Smooth muscle cell (in vitro differentiated cells): ENCODE measurements at regions not wholly inside any gene's neighbourhood (a gene's known extent, or its start where the extent isn't known, plus 50 kb on each side); places are given as distances from the start of the nearest gene placed in this dataset.

ENCODE experiments used
- DNase-seq: peaks from one replicate; lab custom pipeline; 2025; ENCODE audit not compliant: unreplicated experiment; lab: John Stamatoyannopoulos, UW
- H2AFZ ChIP-seq: fragments of 200-600 bp; sonication (generic); 2 replicates; pipeline ENCODE4 v1.6.0; 2016; ENCODE audit warnings: antibody characterized with exemption, low read depth, mild to moderate bottlenecking
- H3F3A ChIP-seq: fragments of 200-600 bp; sonication (generic); 2 replicates; pipeline ENCODE4 v1.6.0; 2017; ENCODE audit warnings: antibody characterized with exemption, low read depth
- H3K27ac ChIP-seq: fragments of 200-600 bp; sonication (generic); 2 replicates; pipeline ENCODE4 v1.5.1; 2016; ENCODE audit warnings: low read depth, mild to moderate bottlenecking
- H3K27me3 ChIP-seq: fragments of 200-600 bp; sonication (generic); 2 replicates; pipeline ENCODE4 v1.6.1; 2016; ENCODE audit warnings: low read depth, mild to moderate bottlenecking
- H3K36me3 ChIP-seq: fragments of 200-600 bp; sonication (generic); 2 replicates; pipeline ENCODE4 v1.5.1; 2016; ENCODE audit warnings: low read depth
- H3K4me1 ChIP-seq: fragments of 200-600 bp; sonication (generic); 2 replicates; pipeline ENCODE4 v1.5.1; 2016; ENCODE audit warnings: low read depth
- H3K4me2 ChIP-seq: fragments of 200-600 bp; sonication (generic); 2 replicates; pipeline ENCODE4 v1.6.0; 2016; ENCODE audit warnings: mild to moderate bottlenecking
- H3K4me3 ChIP-seq: fragments of 200-600 bp; sonication (generic); 2 replicates; pipeline ENCODE4 v1.5.1; 2016; ENCODE audit warnings: mild to moderate bottlenecking
- H3K79me2 ChIP-seq: fragments of 200-600 bp; sonication (generic); 2 replicates; pipeline ENCODE4 v1.6.0; 2016; ENCODE audit warnings: low read depth, mild to moderate bottlenecking
- H3K9ac ChIP-seq: fragments of 200-600 bp; sonication (generic); 2 replicates; pipeline ENCODE4 v1.6.0; 2016; ENCODE audit warnings: low read depth
- H3K9me3 ChIP-seq: fragments of 200-600 bp; sonication (generic); replicated peaks from 2 replicates; pipeline ENCODE4 v1.5.1; 2016; ENCODE audit warnings: low read depth
- H4K20me1 ChIP-seq: fragments of 200-600 bp; sonication (generic); 2 replicates; pipeline ENCODE4 v1.6.0; 2016; ENCODE audit warnings: low read depth
- CTCF ChIP-seq: fragments of 200-600 bp; sonication (generic); IDR thresholded peaks from 2 replicates; pipeline ENCODE4 v1.5.1; 2017; ENCODE audit warnings: borderline replicate concordance, mild to moderate bottlenecking, antibody characterized with exemption; ENCODE audit not compliant: insufficient read depth, poor library complexity, severe bottlenecking
- WGBS: methylation state at CpG from one replicate; pipeline ENCODE4 v1.1.7; 2016; ENCODE audit warnings: low lambda C conversion rate; 5-methylcytosine and 5-hydroxymethylcytosine counted together

DNA sequence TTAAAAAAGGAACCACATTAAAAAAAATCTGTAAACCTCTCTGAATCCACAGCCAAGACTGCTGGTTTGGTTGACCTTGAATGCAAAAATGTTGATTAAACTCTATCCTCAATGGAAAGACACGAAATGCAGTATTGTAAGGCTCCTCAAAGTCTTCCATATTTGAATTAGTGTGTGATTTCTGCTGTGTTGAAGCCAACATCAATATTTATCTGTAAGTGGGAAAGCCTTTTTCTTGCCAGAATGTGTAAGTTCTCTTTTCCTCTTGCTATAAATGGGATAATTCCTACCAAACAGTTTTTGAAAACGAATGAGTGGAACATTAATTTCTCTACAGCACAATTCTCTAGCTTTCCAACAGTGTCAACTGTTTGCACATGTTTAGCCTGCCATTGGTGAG is 422.1 kb upstream of the TNC start:
- H3K4me1 ChIP-seq = no peaks in the 10 kb centered on the region
- H3K27ac ChIP-seq = no peak overlapping the region
- H3K9ac ChIP-seq = no peak overlapping the region
- no peak for TF ChIP-seq CTCF
- no peak overlapping the region for H2AFZ ChIP-seq
- no peaks in the 10 kb centered on the region for H3F3A ChIP-seq
- no peaks in the 10 kb centered on the region for H3K36me3 ChIP-seq
- H3K9me3 ChIP-seq = no peaks in the 10 kb centered on the region
- H3K4me3 ChIP-seq = no peak overlapping the region
- no peaks in the 10 kb centered on the region for H3K27me3 ChIP-seq
- DNase-seq = no peak
- no peak overlapping the region for H3K4me2 ChIP-seq
- H4K20me1 ChIP-seq = no peaks in the 10 kb centered on the region
- WGBS = 95% methylated on average over 2 of the region's 2 CpGs
- no peaks in the 10 kb centered on the region for H3K79me2 ChIP-seq

DNA sequence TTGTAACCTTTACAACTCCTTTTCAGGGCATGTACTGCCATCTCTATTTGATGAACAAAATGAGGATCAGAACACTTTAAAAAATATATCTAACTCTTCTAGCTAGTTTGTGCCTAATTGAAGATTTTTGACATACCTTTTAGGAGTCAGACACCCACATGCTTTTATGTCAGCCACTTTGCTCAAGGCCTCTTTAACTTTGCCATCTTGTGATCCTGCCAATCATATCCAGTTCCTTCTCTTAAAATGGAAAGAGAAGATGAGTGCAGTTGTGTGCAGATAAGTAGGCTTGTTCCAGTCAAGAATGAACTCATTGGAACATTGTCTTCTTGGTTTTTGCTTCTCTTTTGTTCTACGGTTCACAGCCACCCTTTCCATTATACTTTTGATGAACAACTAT is 425.6 kb upstream of the TNC start:
- Histone ChIP-seq H3K27ac (no peak overlapping the region), H3K79me2 (no peaks in the 10 kb centered on the region), H3K4me3 (no peak overlapping the region), H2AFZ (no peak overlapping the region), H3K9me3 (no peaks in the 10 kb centered on the region), H3K9ac (no peak overlapping the region), H3F3A (no peaks in the 10 kb centered on the region), H4K20me1 (no peaks in the 10 kb centered on the region), H3K27me3 (no peaks in the 10 kb centered on the region), H3K4me2 (no peak overlapping the region), H3K4me1 (peaks cover 1% of the 10 kb centered on the region), H3K36me3 (no peaks in the 10 kb centered on the region)
- TF ChIP-seq CTCF = no peak
- DNase-seq = no peak
- 91% methylated on average over 1 of the region's 1 CpG for WGBS

- DNase-seq = no peak
- no peaks in the 10 kb centered on the region for H3K27me3 ChIP-seq
- no peak overlapping the region for H2AFZ ChIP-seq
- no peak for TF ChIP-seq CTCF
- no peaks in the 10 kb centered on the region for H4K20me1 ChIP-seq
- H3K36me3 ChIP-seq = no peaks in the 10 kb centered on the region
- H3K4me2 ChIP-seq = peak overlapping the region; percentile 59
- no peaks in the 10 kb centered on the region for H3K9me3 ChIP-seq
- H3K79me2 ChIP-seq = no peaks in the 10 kb centered on the region
- H3K9ac ChIP-seq = no peak overlapping the region
- peaks cover 11% of the 10 kb centered on the region for H3K4me1 ChIP-seq
- peak overlapping the region; percentile 24 for H3K27ac ChIP-seq
- no peak overlapping the region for H3K4me3 ChIP-seq
- no peaks in the 10 kb centered on the region for H3F3A ChIP-seq
- WGBS = 50% methylated on average over 2 of the region's 2 CpGs
These were observed 430.8 kb upstream of the TNC start for GRCh38 chr9:115548609-115549260.

DNA sequence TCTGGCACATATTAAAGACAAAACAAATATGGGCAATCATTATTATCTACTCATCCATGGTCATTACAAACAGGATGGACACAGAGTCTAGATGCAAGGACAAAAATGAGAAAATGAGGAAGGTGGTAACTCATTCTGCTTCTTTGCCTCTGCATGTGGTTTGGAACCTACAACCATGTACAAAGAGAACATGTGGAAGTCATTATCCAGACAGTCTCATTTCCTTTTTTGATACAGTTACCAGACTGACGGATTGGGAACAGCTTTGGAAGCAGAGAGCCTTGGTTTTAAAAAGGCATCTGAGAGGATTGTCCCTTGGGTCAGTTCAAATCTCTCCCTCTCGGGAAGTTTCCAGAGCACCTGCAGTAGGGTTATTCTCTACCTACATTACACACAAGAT is 433.4 kb upstream of the TNC start:
- Histone ChIP-seq H3K79me2 (no peaks in the 10 kb centered on the region), H3K4me2 (no peak overlapping the region), H4K20me1 (no peaks in the 10 kb centered on the region), H3K9me3 (peaks cover 3% of the 10 kb centered on the region), H3F3A (no peaks in the 10 kb centered on the region), H3K9ac (no peak overlapping the region), H3K4me3 (no peak overlapping the region), H2AFZ (no peak overlapping the region), H3K4me1 (peaks cover 11% of the 10 kb centered on the region), H3K27me3 (no peaks in the 10 kb centered on the region), H3K36me3 (no peaks in the 10 kb centered on the region), H3K27ac (no peak overlapping the region)
- WGBS = 31% methylated on average over 2 of the region's 2 CpGs
- TF ChIP-seq CTCF = no peak
- DNase-seq = no peak
